HepG2 (cell line): ENCODE measurements at regions not wholly inside any gene's neighbourhood (a gene's known extent, or its start where the extent isn't known, plus 50 kb on each side); places are given as distances from the start of the nearest gene placed in this dataset.

Experiments
- ATAC-seq: fragments of 200-7000 bp; cut with Tn5 transposase; 3 replicates; pipeline ENCODE4 v1.9.1; 2020; ENCODE audit warnings: mild to moderate bottlenecking, moderate library complexity
- BruUV-seq: library from RNA; stranded (reverse); fragments of 400-500 nt; replicated peaks from 2 replicates; lab custom pipeline; 2021; lab: Mats Ljungman, UMichigan
- CTCF ChIA-PET: fragments of 300-600 bp; formaldehyde crosslinking; extraction: SDS; loops from one replicate; lab custom pipeline; 2021; ENCODE audit warnings: low total read pairs, inconsistent platforms, low intra/inter-chr PET ratio; lab: Yijun Ruan, JAX
- POLR2A ChIA-PET: fragments of 350-600 bp; sonication (Branson Sonifier 250); formaldehyde crosslinking; loops from one replicate; lab custom pipeline; 2020; ENCODE audit warnings: antibody characterized with exemption, inconsistent platforms; lab: Yijun Ruan, JAX
- DNase-seq: peaks from one replicate; pipeline ENCODE4 v3.0.0-alpha.2; 2015; ENCODE audit warnings: low spot score
- FAIRE-seq: peaks from 3 replicates; lab custom pipeline; 2011; peaks lifted over from hg19 to GRCh38; lab: Jason Lieb, UNC
- H2AFZ ChIP-seq: one replicate; pipeline ENCODE4 v1.6.1; 2011; ENCODE audit warnings: low read length, inconsistent platforms
- H3K27ac ChIP-seq: fragments of 300-600 bp; 3 replicates; pipeline ENCODE4 v1.8.0; 2011; ENCODE audit warnings: mixed run types, mild to moderate bottlenecking, mixed read lengths, low read length, inconsistent platforms; ENCODE audit not compliant: insufficient read depth; ENCODE audit errors: extremely low read length
- H3K27me3 ChIP-seq, 2 experiments: fragments of 200-600 bp in 1 of 2; 2 replicates in 1 of 2; 3 replicates in 1 of 2; pipeline versions ENCODE4 v1.6.0 to v1.8.0; 2011; ENCODE audit warnings: low read length in 2 of 2, mild to moderate bottlenecking in 2 of 2, moderate library complexity in 2 of 2, inconsistent platforms in 1 of 2; ENCODE audit not compliant: insufficient read depth in 2 of 2, control insufficient read depth in 1 of 2
- H3K36me3 ChIP-seq, 2 experiments: fragments of 200-600 bp in 1 of 2; replicated peaks in 1 of 2; 2 replicates in 1 of 2; 3 replicates in 1 of 2; pipeline versions ENCODE4 v1.5.1 to v1.8.0; 2011; ENCODE audit warnings: low read length in 2 of 2, inconsistent platforms in 1 of 2; ENCODE audit not compliant: insufficient read depth in 2 of 2, control insufficient read depth in 1 of 2
- H3K4me1 ChIP-seq: 2 replicates; pipeline ENCODE4 v1.5.1; 2012; ENCODE audit warnings: low read length, inconsistent platforms; ENCODE audit not compliant: insufficient read depth
- H3K4me2 ChIP-seq: 2 replicates; pipeline ENCODE4 v1.6.0; 2011; ENCODE audit warnings: low read depth, low read length, inconsistent platforms
- H3K4me3 ChIP-seq, 3 experiments: fragments of 200-600 bp in 1 of 3; sonication (generic), shearing (Covaris generic) in 1 of 3; replicated peaks in 1 of 3; 2 replicates each; pipeline ENCODE4 v1.5.1; 2011 to 2016; ENCODE audit warnings: low read length in 3 of 3, inconsistent platforms in 2 of 3, low read depth in 2 of 3, mild to moderate bottlenecking in 2 of 3, control low read depth in 1 of 3, mixed read lengths in 1 of 3; ENCODE audit not compliant: insufficient read depth in 1 of 3
- H3K79me2 ChIP-seq: one replicate; pipeline ENCODE4 v1.6.1; 2011; ENCODE audit warnings: low read length, inconsistent platforms; ENCODE audit not compliant: insufficient read depth
- H3K9ac ChIP-seq: 2 replicates; pipeline ENCODE4 v1.6.0; 2011; ENCODE audit warnings: mild to moderate bottlenecking, low read depth, low read length, inconsistent platforms; ENCODE audit not compliant: insufficient read depth
- H3K9me3 ChIP-seq: 2 replicates; pipeline ENCODE4 v1.5.1; 2012; ENCODE audit warnings: mild to moderate bottlenecking, low read length
- H4K20me1 ChIP-seq: 2 replicates; pipeline ENCODE4 v1.6.0; 2011; ENCODE audit warnings: inconsistent platforms, mild to moderate bottlenecking, low read length, moderate library complexity; ENCODE audit not compliant: insufficient read depth
- E2F5 ChIP-seq: sonication (generic); formaldehyde crosslinking; conservative IDR thresholded peaks from 2 replicates; pipeline ENCODE4 v1.4.0; 2020; ENCODE audit warnings: missing genetic modification reagents
- FOSL2 ChIP-seq: sonication (generic); formaldehyde crosslinking; IDR thresholded peaks from 2 replicates; pipeline ENCODE4 v1.4.0; 2020; ENCODE audit warnings: missing genetic modification reagents
- ISL2 ChIP-seq: sonication (generic); formaldehyde crosslinking; IDR thresholded peaks from 2 replicates; pipeline ENCODE4 v1.5.0; 2020; ENCODE audit warnings: missing genetic modification reagents
- PRDM15 ChIP-seq: sonication (generic); formaldehyde crosslinking; IDR thresholded peaks from 2 replicates; pipeline ENCODE4 v1.4.0; 2020; ENCODE audit warnings: missing genetic modification reagents
- PRDM4 ChIP-seq: sonication (generic); formaldehyde crosslinking; IDR thresholded peaks from 2 replicates; pipeline ENCODE4 v1.9.0; 2021; ENCODE audit warnings: missing genetic modification reagents, borderline replicate concordance
- RERE ChIP-seq: IDR thresholded peaks from 2 replicates; pipeline ENCODE4 v1.6.1; 2016; ENCODE audit warnings: low read depth, missing genetic modification reagents, missing compliant biosample characterization
- TARDBP ChIP-seq: sonication (generic); formaldehyde crosslinking; IDR thresholded peaks from 2 replicates; pipeline ENCODE4 v1.8.0; 2022; ENCODE audit warnings: mild to moderate bottlenecking, missing genetic modification reagents
- TBL1XR1 ChIP-seq: fragments of 150-350 bp; IDR thresholded peaks from 2 replicates; pipeline ENCODE4 v1.6.1; 2014; ENCODE audit warnings: borderline replicate concordance, low read length; ENCODE audit not compliant: partially characterized antibody
- U2AF1 ChIP-seq: fragments of 200-400 bp; formaldehyde crosslinking; optimal IDR thresholded peaks from 2 replicates; pipeline ENCODE3; 2017; ENCODE audit warnings: mild to moderate bottlenecking, low read depth, low read length
- ZNF383 ChIP-seq: sonication (generic); formaldehyde crosslinking; IDR thresholded peaks from 2 replicates; pipeline ENCODE4 v1.4.0; 2020; ENCODE audit warnings: missing genetic modification reagents, mild to moderate bottlenecking, borderline replicate concordance
- WGBS: methylation state at CpG from one replicate; pipeline ENCODE4 v1.1.6; 2017; ENCODE audit warnings: low lambda C conversion rate; 5-methylcytosine and 5-hydroxymethylcytosine counted together
- in situ Hi-C: cut with HindIII; loops from 2 replicates; pipeline ENCODE4 v1.10.0; 2017; ENCODE audit warnings: low pct_unique_long_range_greater_than_20kb; ENCODE audit not compliant: extremely low pct_ligation_motif_present
- intact Hi-C: fragments of 100-400 bp; cut with micrococcal nuclease; formaldehyde crosslinking; loops from one replicate; pipeline ENCODE4 v1.10.0; 2022; ENCODE audit not compliant: unreplicated experiment

GRCh38 chr16:14325502-14326401, 254.6 kb downstream of the MRTFB start:
- Histone ChIP-seq H3K27ac (no peak overlapping the region), H3K9ac (no peak overlapping the region), H3K4me3 (no peak overlapping the region), H3K27me3 (no peaks in the 10 kb centered on the region), H3K4me2 (no peak overlapping the region), H4K20me1 (peaks cover 12% of the 10 kb centered on the region; the same call in 1 of the 2 replicates), H3K4me1 (peaks cover 18% of the 10 kb centered on the region), H2AFZ (no peak overlapping the region), H3K79me2 (peaks cover 27% of the 10 kb centered on the region), H3K36me3 (peaks cover 13 to 34% of the 10 kb centered on the region in 2 experiments), H3K9me3 (no peaks in the 10 kb centered on the region)
- intact Hi-C loops = no loop called here
- WGBS = 96% methylated on average over 16 of the region's 16 CpGs
- ChIA-PET POLR2A (no interaction called here), CTCF (no interaction called here)
- in situ Hi-C loops = no loop called here
- BruUV-seq = no TSS peak
- ATAC-seq (no peak), FAIRE-seq (no peak), DNase-seq (no peak)
- TF ChIP-seq RERE (CRISPR knock-in tag) (no peak), TARDBP (CRISPR knock-in tag) (no peak), ZNF383 (CRISPR knock-in tag) (no peak), E2F5 (no peak), PRDM15 (CRISPR knock-in tag) (no peak), PRDM4 (no peak), TBL1XR1 (no peak), ISL2 (CRISPR knock-in tag) (no peak), U2AF1 (no peak), FOSL2 (CRISPR knock-in tag) (no peak)
